PC-9 (cell line): ENCODE measurements at regions not wholly inside any gene's neighbourhood (a gene's known extent, or its start where the extent isn't known, plus 50 kb on each side); places are given as distances from the start of the nearest gene placed in this dataset.

Source experiments
- BruUV-seq: library from RNA; stranded (reverse); fragments of 400-500 nt; replicated peaks from 2 replicates; lab custom pipeline; 2021; lab: Mats Ljungman, UMichigan
- CTCF ChIA-PET: fragments of 300-600 bp; sonication (Branson Sonifier 250); formaldehyde crosslinking; loops from one replicate; lab custom pipeline; 2022; ENCODE audit warnings: antibody characterized with exemption; lab: Charles Lee
- POLR2A ChIA-PET: fragments of 300-600 bp; sonication (Branson Sonifier 250); formaldehyde crosslinking; loops from one replicate; lab custom pipeline; 2022; ENCODE audit warnings: antibody characterized with exemption; ENCODE audit not compliant: unreplicated experiment; lab: Charles Lee
- DNase-seq, 2 experiments: peaks; one replicate each; pipeline versions ENCODE4 v3.0.0 to v3.0.0-alpha.2; 2015 to 2022; ENCODE audit warnings: mixed read lengths in 1 of 2
- H2AFZ ChIP-seq: fragments of 200-600 bp; sonication (generic); 2 replicates; pipeline ENCODE4 v1.8.1; 2017; ENCODE audit warnings: antibody characterized with exemption
- H3F3A ChIP-seq: fragments of 200-600 bp; sonication (generic); 2 replicates; pipeline ENCODE4 v1.8.1; 2017; ENCODE audit warnings: antibody characterized with exemption, mild to moderate bottlenecking, low read depth; ENCODE audit not compliant: insufficient read depth
- H3K27ac ChIP-seq: fragments of 200-600 bp; sonication (generic); 2 replicates; pipeline ENCODE4 v1.6.1; 2016; ENCODE audit warnings: mixed run types
- H3K27me3 ChIP-seq: fragments of 200-600 bp; sonication (generic); 2 replicates; pipeline ENCODE4 v1.6.1; 2016; ENCODE audit warnings: low read depth, mixed run types; ENCODE audit not compliant: insufficient read depth
- H3K36me3 ChIP-seq: fragments of 200-600 bp; sonication (generic); 2 replicates; pipeline ENCODE4 v1.6.1; 2016; ENCODE audit warnings: low read depth, mixed run types
- H3K4me1 ChIP-seq: fragments of 200-600 bp; sonication (generic); replicated peaks from 2 replicates; pipeline ENCODE4 v1.6.1; 2016; ENCODE audit warnings: mixed run types; ENCODE audit not compliant: insufficient read depth
- H3K4me2 ChIP-seq: fragments of 200-600 bp; sonication (generic); 2 replicates; pipeline ENCODE4 v1.6.1; 2017; ENCODE audit warnings: mixed run types
- H3K4me3 ChIP-seq: fragments of 200-600 bp; sonication (generic); 2 replicates; pipeline ENCODE4 v1.6.1; 2016; ENCODE audit warnings: mixed run types
- H3K79me2 ChIP-seq: fragments of 200-600 bp; sonication (generic); 2 replicates; pipeline ENCODE4 v1.6.1; 2017; ENCODE audit warnings: low read depth, mixed run types
- H3K9me2 ChIP-seq: fragments of 200-600 bp; sonication (generic); 2 replicates; pipeline ENCODE4 v1.8.1; 2017; ENCODE audit warnings: mild to moderate bottlenecking; ENCODE audit not compliant: insufficient read depth
- H3K9me3 ChIP-seq: fragments of 200-600 bp; sonication (generic); 2 replicates; pipeline ENCODE4 v1.8.1; 2016; ENCODE audit warnings: low read depth; ENCODE audit not compliant: insufficient read depth
- H4K20me1 ChIP-seq: fragments of 200-600 bp; sonication (generic); 2 replicates; pipeline ENCODE4 v1.8.1; 2017; ENCODE audit not compliant: insufficient read depth
- EZH2 ChIP-seq: fragments of 200-600 bp; sonication (generic); IDR thresholded peaks from 2 replicates; pipeline ENCODE4 v1.8.0; 2017; ENCODE audit warnings: antibody characterized with exemption, low read depth
- intact Hi-C: fragments of 100-400 bp; cut with micrococcal nuclease; formaldehyde crosslinking; loops from one replicate; pipeline ENCODE4 v1.10.0; 2022; ENCODE audit not compliant: unreplicated experiment
- TF ChIP-seq, protein P1 (sequence below): fragments of 200-600 bp; sonication (generic); conservative IDR thresholded peaks from 2 replicates; pipeline ENCODE4 v1.6.1; 2017; ENCODE audit warnings: mixed run types, antibody characterized with exemption, mild to moderate bottlenecking, moderate library complexity

DNA sequence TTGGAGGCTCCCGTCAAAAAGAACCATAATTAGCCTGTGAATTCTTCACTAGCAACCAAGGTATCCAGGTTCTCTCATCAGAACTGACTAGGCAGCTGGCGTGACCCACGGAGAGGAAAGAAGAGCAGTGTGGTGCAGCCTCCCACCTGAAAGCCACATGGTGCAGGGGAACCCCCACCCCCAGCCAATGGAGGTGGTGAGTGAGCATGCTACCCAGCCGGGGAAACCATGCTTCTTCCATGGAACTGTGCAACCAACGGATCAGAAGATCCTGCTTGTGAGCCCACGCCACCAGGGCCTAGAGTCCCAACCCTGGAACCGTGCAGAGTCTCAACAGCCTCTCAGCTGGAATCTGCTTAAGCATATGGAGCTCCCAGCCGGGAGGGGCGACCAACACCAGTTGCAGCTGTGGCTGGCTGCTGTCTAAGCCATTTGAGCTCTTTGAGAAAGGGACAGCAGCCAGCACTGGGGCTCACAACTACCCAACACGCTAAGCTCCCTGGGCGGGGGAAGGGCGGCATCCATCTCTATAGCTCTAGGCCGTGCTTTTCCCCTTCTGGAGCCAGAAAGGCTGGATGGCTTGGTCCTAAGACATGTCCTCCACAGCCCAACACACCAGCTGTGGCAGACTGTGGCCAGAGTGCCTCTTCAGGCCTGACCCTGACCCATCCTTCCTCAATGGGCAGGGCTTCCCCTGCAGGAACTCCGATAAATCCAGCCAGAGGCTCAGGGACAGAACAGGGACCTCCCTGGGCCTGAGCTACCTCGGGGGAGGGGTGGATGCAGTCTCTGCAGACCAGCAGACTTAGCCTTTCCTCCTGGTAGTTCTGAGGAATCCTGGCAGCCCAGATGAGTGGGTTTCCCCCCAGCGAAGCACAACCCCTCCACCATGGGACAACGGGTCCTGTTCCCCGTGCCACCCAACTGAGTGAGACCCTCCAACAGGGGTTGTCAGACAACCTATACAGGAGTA is 151.4 kb upstream of the NXPH2 start:
- DNase-seq: no peak
- ChIA-PET CTCF (no interaction called here), POLR2A (no interaction called here)
- Histone ChIP-seq H3K9me2 (no peaks in the 10 kb centered on the region), H3K4me1 (no peaks in the 10 kb centered on the region), H3F3A (no peaks in the 10 kb centered on the region), H3K79me2 (no peaks in the 10 kb centered on the region), H3K27ac (no peak overlapping the region), H3K36me3 (no peaks in the 10 kb centered on the region), H3K4me3 (no peak overlapping the region), H3K27me3 (no peaks in the 10 kb centered on the region), H4K20me1 (no peaks in the 10 kb centered on the region), H2AFZ (no peak overlapping the region), H3K9me3 (no peaks in the 10 kb centered on the region; the same call in 1 of the 2 replicates), H3K4me2 (no peak overlapping the region)
- BruUV-seq: no TSS peak
- intact Hi-C loops: no loop called here
- TF ChIP-seq EZH2: no peak
- TF ChIP-seq, protein P1, sequence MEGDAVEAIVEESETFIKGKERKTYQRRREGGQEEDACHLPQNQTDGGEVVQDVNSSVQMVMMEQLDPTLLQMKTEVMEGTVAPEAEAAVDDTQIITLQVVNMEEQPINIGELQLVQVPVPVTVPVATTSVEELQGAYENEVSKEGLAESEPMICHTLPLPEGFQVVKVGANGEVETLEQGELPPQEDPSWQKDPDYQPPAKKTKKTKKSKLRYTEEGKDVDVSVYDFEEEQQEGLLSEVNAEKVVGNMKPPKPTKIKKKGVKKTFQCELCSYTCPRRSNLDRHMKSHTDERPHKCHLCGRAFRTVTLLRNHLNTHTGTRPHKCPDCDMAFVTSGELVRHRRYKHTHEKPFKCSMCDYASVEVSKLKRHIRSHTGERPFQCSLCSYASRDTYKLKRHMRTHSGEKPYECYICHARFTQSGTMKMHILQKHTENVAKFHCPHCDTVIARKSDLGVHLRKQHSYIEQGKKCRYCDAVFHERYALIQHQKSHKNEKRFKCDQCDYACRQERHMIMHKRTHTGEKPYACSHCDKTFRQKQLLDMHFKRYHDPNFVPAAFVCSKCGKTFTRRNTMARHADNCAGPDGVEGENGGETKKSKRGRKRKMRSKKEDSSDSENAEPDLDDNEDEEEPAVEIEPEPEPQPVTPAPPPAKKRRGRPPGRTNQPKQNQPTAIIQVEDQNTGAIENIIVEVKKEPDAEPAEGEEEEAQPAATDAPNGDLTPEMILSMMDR: no peak

DNA sequence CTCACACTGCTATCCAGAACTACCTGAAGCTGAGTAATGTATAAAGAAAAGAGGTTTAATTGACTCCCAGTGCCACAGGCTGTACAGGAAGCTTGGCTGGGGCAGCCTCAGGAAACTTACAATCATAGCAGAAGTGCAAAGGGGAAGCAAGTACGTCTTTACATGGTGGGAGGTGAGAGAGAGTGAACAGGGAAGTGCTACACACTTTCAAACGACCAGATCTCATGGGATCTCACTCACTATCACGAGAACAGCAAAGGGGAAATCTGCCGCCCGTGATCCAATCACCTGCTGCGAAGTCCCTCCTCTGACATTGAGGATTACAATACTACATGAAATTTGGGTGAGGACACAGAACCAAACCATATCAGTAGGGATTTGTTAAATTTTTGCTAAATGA is 150.4 kb upstream of the NXPH2 start:
- no peaks in the 10 kb centered on the region for H3K9me2 ChIP-seq
- H3K79me2 ChIP-seq: no peaks in the 10 kb centered on the region
- H2AFZ ChIP-seq: no peak overlapping the region
- no peaks in the 10 kb centered on the region for H4K20me1 ChIP-seq
- TF ChIP-seq, protein P1: no peak
- no peak for TF ChIP-seq EZH2
- no TSS peak for BruUV-seq
- H3K27ac ChIP-seq: no peak overlapping the region
- no peak for DNase-seq
- H3F3A ChIP-seq: no peaks in the 10 kb centered on the region
- no peaks in the 10 kb centered on the region for H3K27me3 ChIP-seq
- POLR2A ChIA-PET: no interaction called here
- H3K4me1 ChIP-seq: no peaks in the 10 kb centered on the region
- H3K9me3 ChIP-seq: no peaks in the 10 kb centered on the region; the same call in 1 of the 2 replicates
- CTCF ChIA-PET: no interaction called here
- intact Hi-C loops: no loop called here
- no peak overlapping the region for H3K4me2 ChIP-seq
- H3K36me3 ChIP-seq: no peaks in the 10 kb centered on the region
- no peak overlapping the region for H3K4me3 ChIP-seq

- Histone ChIP-seq H3K27ac (no peak overlapping the region), H3K9me2 (no peaks in the 10 kb centered on the region), H3K36me3 (no peaks in the 10 kb centered on the region), H3K4me2 (no peak overlapping the region), H3K9me3 (no peaks in the 10 kb centered on the region), H2AFZ (no peak overlapping the region), H3K4me3 (no peak overlapping the region), H3K27me3 (no peaks in the 10 kb centered on the region), H3K79me2 (no peaks in the 10 kb centered on the region), H3F3A (no peaks in the 10 kb centered on the region), H3K4me1 (no peaks in the 10 kb centered on the region), H4K20me1 (no peaks in the 10 kb centered on the region)
- DNase-seq: no peak
- intact Hi-C loops: no loop called here
- ChIA-PET POLR2A (no interaction called here), CTCF (no interaction called here)
- no TSS peak for BruUV-seq
- no peak for TF ChIP-seq EZH2
- TF ChIP-seq, protein P1: no peak
Observed at GRCh38 chr2:138928374-138929021, 148.3 kb upstream of the NXPH2 start.
